ENCODE measurements at regions not wholly inside any gene's neighbourhood (a gene's known extent, or its start where the extent isn't known, plus 50 kb on each side); places are given as distances from the start of the nearest gene placed in this dataset.

- TF ChIP-seq JUNB (IDR thresholded peaks at IDR 0.05) (no peak), RNF2 (IDR thresholded peaks at IDR 0.05; ENCODE audit: borderline replicate concordance, low read depth) (no peak), E2F6 (IDR thresholded peaks at IDR 0.05; ENCODE audit: borderline replicate concordance, low read depth) (no peak), FOSL2 (IDR thresholded peaks at IDR 0.05) (no peak), FOSL2 (CRISPR knock-in tag; IDR thresholded peaks at IDR 0.05) (no peak), ELK1 (IDR thresholded peaks at IDR 0.05; ENCODE audit: low read depth, low read length) (no peak), KDM1A (IDR thresholded peaks at IDR 0.05; ENCODE audit: low read depth) (no peak), GATA3 (IDR thresholded peaks at IDR 0.05; ENCODE audit: borderline replicate concordance) (no peak), HDAC2 (IDR thresholded peaks at IDR 0.05) (no peak)
- no peak overlapping the region for H3K4me2 ChIP-seq
- no peak overlapping the region for H3K4me3 ChIP-seq
- H3K9me3 ChIP-seq = no peaks in the 10 kb centered on the region
- ATAC-seq (no peak), DNase-seq (ENCODE audit: low read depth in 1 of 2, low spot score in 1 of 2) (no peak), FAIRE-seq (no peak)
- ChIA-PET POLR2A (no interaction called here), CTCF (no interaction called here)
- no peak overlapping the region for H3K27ac ChIP-seq
- H3K4me1 ChIP-seq = no peaks in the 10 kb centered on the region
Measured at GRCh38 chr11:81829976-81830375, 903.7 kb downstream of the FAM181B start.

- Histone ChIP-seq H3K9me3 (no peaks in the 10 kb centered on the region), H3K4me2 (no peak overlapping the region), H3K27ac (no peak overlapping the region), H3K4me1 (no peaks in the 10 kb centered on the region), H3K4me3 (no peak overlapping the region)
- ATAC-seq (no peak), DNase-seq (ENCODE audit: low read depth in 1 of 2, low spot score in 1 of 2) (no peak), FAIRE-seq (no peak)
- ChIA-PET CTCF (no interaction called here), POLR2A (no interaction called here)
- TF ChIP-seq FOSB (CRISPR knock-in tag; IDR thresholded peaks at IDR 0.05) (no peak), E2F6 (IDR thresholded peaks at IDR 0.05; ENCODE audit: borderline replicate concordance, low read depth) (no peak), BHLHE40 (IDR thresholded peaks at IDR 0.05; ENCODE audit: low read depth, low read length) (no peak), ESRRA (IDR thresholded peaks at IDR 0.05; ENCODE audit: borderline replicate concordance, low read length) (no peak), MYC (IDR thresholded peaks at IDR 0.05; ENCODE audit: borderline replicate concordance, low read length) (no peak), MAX (IDR thresholded peaks at IDR 0.05) (no peak), TFCP2L1 (CRISPR knock-in tag; IDR thresholded peaks at IDR 0.05) (no peak), RAD21 (conservative IDR thresholded peaks at IDR 0.05 in 1 of 2, IDR thresholded peaks at IDR 0.05 in 1 of 2) (no peak), ATOH8 (CRISPR knock-in tag; IDR thresholded peaks at IDR 0.05; ENCODE audit: low read depth) (no peak)
Measured at GRCh38 chr11:81825346-81825745, 908.3 kb downstream of the FAM181B start.

- FAIRE-seq = no peak
- DNase-seq (ENCODE audit: low read depth in 1 of 2, low spot score in 1 of 2) = no peak
- no peak overlapping the region for H3K4me2 ChIP-seq
Measured at GRCh38 chr11:81819462-81819861, 914.2 kb downstream of the FAM181B start.

More at GRCh38 chr11:81819462-81819861, 914.2 kb downstream of the FAM181B start:
- no peaks in the 10 kb centered on the region for H3K9me3 ChIP-seq
- WGBS (ENCODE audit: missing lambda C conversion rate) = 17% methylated on average over 2 of the region's 2 CpGs
- no peak overlapping the region for H3K27ac ChIP-seq
- no peak overlapping the region for H3K4me3 ChIP-seq
- TF ChIP-seq PBX3 (IDR thresholded peaks at IDR 0.05) (no peak), CBX2 (IDR thresholded peaks at IDR 0.05; ENCODE audit: borderline replicate concordance, low read depth) (no peak), HOXA7 (CRISPR knock-in tag; IDR thresholded peaks at IDR 0.05) (no peak), SMC3 (IDR thresholded peaks at IDR 0.05) (no peak), RCOR1 (IDR thresholded peaks at IDR 0.05; ENCODE audit: low read depth, low read length) (no peak), MAX (IDR thresholded peaks at IDR 0.05) (no peak), MAFK (IDR thresholded peaks at IDR 0.05; ENCODE audit: partially characterized antibody) (peak; percentile 78)
- no peaks in the 10 kb centered on the region for H3K4me1 ChIP-seq
- ChIA-PET CTCF (no interaction called here), POLR2A (no interaction called here)
- no peak for ATAC-seq
